NCI-H1417 (cell line): ENCODE measurements at regions not wholly inside any gene's neighbourhood (a gene's known extent, or its start where the extent isn't known, plus 50 kb on each side); places are given as distances from the start of the nearest gene placed in this dataset.

ENCODE experiments used
- DNase-seq, 3 experiments: peaks; one replicate each; lab custom pipeline; 2025; lab: John Stamatoyannopoulos, UW

DNA sequence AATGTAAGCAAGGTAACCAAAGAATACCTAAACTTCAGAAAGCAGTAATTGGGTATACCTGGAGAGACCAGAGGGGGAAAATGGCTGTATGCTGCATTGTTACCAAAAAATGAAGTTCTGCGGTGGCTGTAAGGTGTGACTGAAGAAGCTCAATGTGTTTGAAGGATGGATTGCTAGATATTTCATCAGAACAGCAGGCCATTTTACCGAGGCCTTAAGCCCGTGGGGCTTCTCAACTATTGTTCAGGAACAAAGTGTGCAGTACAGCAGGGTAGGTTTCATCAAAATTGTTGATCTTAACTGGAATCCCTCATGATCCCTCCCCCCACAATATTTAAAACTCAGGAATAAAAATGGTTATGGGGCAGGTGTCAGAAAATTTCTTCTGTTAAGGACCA lies 204.0 kb upstream of the GHITM start:
- DNase-seq: no peak

DNA sequence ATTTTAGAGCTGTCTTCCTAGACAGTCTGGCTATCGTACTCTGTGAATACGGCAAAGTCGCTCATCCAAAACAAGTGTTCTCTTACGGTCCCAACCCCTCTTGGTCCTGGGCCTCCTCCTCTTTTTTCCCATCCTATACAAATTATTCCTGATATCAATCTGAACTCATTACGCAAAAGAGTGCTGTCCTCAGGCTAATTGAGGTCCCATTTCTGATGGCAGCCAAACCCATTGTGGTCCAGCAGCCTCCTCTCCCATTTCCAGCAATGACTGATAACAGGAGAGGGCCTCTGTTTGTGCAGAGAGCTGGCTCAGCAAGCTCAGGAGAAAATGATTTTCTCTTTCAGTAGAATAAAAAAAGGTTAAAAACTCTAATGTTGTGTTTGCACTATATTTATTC lies 203.4 kb upstream of the GHITM start:
- peak in 1 of 3 experiments; percentile 33 for DNase-seq

DNA sequence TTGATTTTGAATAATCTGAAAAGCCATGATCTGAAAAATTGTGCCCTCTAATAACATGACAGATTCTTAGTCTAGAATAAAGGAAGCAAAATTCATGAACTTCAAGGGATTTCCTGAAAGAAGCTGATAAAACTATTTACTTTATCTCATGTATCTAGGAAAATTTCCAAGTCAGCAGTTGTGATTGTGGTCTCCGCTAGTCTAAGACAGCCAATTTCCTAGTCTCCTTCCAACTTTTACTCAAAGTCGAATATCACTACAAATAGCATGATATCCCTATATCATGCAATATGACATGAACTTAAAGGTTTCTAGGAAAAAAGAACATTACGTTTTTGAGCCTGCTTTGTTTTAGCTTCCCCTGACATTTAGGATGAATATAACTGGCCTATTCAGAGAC lies 202.1 kb upstream of the GHITM start:
- DNase-seq: no peak

DNA sequence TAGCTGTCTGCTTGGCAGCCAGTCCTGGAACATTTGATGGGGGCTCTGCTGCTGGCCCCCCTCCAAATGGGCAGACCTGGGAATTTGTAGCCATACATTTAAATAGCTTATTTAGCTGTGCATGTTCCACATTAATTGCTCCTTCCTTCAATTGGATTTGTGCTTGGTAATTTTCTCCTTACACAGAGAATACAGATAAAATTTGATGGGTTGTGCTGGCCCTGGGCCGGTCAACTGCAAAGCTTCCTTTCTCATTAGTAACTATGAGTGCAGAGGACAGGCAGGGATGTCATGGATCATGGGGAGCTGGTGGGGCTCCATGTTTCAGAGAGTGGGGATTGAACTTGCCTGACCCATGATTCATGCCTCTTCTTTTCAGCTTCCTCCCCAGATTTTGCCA lies 201.5 kb upstream of the GHITM start:
- DNase-seq: no peak

DNA sequence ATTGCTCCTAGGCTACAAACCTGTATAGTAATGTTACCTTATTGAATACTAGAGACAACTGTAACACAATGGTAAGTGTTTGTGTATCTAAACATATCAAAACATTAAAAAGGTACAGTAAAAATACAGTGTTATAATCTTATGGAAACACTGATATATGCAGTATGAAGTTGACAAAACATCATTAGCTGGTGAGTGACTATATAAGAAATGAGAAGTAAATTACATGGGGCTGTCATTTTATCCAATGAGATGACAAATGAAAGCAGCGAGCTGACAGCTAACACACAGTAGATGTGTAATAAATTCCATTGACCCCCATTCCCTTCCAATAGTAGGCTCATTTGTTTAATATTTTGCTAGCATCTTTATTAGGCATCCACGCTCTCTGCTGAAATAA lies 198.1 kb upstream of the GHITM start:
- no peak for DNase-seq

DNA sequence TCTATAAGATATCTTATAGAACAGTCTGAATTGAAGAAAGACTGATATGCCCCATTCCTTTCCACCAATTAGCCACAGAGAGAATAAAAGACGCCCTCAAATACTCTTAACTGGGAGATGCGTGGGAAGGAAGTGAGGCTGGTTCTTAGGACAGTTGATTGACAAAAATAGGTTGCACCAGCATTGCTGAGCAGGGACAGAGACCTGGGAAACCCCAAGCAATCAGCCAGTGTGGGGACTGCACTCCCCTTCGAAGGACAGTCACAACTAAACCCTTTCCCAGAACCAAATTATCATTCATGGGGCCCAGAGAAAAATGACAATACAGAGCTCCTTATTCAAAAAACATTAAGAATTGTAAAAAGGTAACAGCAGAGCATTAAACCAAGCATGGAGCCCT lies 196.9 kb upstream of the GHITM start:
- no peak for DNase-seq

DNA sequence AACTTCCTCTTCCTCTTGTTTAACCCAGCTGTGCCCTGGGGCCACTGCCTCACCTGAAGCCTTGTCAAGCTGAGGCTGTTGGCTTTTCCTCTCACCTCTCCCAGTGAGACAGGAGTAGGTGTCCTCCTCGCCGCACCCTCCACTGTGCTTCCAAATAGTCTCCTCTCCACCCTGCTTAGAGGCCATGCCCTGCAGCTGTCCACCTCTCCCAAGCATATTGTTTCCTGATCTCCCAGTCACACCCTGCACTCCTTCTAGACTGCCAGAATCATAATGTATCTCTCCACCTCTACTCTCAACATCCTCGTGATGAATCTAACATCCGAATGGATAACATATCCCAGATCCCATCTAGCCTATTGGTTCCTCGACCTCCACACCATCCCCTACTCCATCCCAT lies 196.3 kb upstream of the GHITM start:
- peak in 1 of 3 experiments; percentile 1 for DNase-seq

DNA sequence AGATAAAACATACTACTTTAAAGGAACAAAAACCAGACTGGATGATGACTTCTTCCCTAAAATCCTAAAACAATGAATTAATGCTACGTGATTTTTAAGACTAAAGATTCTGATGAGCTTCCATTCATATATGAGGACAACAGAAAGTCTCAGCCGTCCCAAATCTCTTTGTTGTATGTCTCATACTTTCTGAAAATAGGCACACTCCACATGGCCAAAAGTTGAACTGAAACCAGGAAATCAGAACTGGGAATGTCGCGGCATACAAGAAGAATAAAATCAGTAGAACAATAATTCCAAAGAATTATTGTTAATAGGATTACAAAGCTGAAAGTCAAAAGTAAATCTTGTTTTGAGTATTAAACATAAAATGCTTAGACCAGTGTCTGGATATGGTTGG lies 195.4 kb upstream of the GHITM start:
- DNase-seq: no peak

DNA sequence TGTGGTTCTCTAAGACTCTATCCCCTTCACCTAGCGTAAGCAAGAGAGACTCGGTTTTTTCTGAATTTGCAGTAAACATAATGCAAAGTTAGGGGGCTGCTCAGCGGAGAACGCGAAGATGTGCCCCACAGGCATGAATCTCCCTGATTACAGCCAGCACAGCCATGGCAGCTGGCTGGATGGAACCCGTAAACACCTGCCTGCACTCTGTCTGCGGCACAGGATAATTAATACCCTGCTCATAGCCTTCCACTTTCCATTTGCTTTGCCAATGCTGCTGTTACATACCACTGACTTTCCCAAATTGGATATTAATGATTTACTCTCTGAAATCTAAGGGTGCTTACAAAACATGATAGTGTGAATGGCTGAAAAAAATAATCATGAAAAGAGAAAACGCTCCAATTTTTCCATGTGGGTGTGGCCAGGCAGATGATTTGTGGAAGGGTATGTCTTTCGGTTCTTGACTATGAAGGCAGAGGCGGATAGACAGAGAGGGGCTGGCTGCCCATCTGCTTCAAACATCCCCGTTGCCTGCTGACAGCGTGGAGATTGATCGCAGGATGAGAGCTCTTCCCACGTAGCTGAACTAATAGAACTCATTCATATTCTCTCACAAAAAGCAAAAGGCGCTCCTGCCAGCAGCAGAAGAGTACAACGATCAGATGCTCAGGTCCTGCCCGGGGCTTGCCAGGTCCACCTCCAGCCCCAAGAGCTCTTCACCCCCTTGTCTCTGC lies 193.2 kb upstream of the GHITM start:
- peak in 2 of 3 experiments; percentile 63 to 86 for DNase-seq

DNA sequence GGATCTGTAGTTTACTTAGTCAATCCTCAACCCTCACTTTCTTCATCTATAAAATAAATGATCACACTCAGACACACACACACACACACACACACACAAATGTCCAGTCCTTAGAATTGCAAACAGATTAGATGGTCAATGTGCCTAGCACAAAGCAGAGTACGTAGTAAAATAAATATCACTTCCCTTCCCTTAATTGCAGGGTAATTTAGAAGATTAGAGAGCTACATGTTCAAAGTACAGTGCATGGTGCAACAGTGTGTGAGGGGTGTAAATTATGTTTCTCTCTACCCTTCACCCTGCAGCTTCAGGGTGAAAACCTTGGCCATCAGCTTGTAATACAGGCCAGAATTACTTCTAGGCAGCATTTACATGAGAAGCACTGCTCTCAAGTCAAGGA lies 187.0 kb upstream of the GHITM start:
- DNase-seq: peak in 2 of 3 experiments; percentile 33 to 78

DNA sequence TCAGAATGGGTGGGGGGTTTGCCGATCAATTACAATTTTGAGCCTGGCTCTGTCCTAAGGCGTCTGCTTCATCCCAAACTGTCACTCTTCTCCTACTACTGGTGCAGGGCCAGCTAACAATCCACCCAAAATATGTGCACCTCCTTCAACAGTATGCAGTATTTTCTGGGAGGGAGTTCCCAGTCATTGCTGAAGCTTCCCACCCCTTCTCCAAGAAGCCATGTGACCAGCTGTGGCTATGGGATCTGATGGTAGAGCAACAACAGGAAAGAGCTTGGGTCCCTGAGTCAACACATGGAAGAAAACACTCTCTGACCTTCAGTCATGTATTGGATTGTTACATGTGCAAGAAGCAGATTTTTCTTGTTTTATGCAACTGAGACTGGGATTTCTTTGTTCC lies 185.7 kb upstream of the GHITM start:
- DNase-seq: no peak

DNA sequence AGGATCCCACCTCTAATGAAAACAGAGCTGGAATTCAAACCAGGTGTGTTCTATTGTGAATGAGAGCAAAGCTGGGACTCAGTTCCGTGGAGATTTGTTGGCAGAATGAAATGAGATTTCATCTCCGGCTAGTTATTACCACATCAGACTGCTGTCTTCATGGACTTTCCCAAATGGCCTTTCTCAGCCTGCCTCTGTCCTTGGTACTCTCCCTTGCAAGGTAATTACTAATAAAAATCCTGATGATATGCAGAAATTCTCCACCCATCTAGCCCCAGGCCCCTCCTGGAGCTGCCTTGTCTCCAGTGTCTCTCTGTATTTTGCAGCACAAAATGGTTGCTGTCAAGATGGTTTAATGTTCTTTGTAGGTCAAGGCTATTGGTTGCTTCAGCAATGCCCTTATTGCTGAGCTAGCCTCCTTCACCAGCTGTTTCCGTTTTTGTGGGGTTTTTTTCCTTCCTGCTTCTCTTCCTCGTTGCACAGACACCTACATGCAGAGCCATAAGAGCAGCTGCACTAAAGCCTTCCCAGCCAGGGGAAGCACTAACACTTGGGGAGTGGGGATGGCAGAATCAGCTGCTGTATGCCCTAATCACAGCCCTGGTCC lies 185.0 kb upstream of the GHITM start:
- no peak for DNase-seq

DNA sequence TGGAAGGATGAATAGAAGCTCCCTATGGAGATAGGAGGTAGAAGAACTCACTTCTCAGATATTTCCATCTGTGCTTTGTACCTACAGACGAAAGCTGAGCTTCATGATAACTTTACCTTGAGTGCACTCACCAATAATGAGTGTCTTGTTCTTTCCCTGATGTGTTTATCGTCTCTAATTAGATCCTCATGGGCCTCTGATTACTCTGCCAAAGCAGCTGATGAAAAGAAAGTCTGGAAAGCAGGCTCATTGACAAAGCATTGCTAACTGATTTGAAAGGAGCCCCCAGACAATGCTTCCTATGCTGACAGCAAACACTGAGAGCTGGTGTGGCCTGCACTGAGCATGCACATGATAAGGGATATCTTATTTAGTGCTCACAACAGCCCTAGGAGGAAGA lies 183.9 kb upstream of the GHITM start:
- peak in 1 of 3 experiments; percentile 5 for DNase-seq

DNA sequence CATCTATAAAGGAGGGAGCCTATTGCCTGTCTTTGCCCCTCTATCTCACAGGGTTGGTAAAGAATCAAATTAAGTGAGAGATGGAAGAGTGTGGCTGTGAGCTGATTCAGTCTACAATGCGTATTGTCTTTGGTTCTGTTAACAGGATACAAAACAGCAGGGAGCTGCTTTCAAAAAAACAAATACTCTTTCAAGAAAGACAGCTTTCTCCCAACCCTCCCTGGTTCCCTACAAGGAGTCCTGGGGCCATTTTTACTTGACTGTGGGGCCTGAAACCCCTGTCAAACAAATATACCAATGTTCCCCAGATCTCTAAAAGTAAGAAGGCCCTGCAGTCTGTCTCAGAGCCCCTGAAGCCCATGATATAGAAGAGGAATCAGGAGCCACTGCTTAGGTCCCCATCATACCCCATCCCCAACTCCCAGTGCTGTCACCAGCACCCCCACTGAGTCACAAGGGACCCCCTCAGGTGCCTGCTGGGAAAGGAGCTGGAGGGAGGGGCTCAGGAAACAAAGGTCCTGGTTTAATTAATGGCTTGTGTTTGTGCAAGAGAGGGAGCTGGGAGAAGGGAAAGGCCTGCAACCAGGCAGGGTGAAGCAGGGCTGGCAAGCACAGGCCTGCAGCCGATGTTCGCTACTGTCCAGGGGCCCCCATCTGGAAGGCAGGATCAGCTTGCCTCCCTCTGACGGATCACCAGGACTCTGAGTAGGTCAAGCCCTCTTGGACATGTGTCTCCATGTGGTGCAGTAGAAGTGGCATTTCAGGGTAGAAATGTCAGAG lies 182.0 kb upstream of the GHITM start:
- DNase-seq: peak in 2 of 3 experiments; percentile 36 to 61

DNA sequence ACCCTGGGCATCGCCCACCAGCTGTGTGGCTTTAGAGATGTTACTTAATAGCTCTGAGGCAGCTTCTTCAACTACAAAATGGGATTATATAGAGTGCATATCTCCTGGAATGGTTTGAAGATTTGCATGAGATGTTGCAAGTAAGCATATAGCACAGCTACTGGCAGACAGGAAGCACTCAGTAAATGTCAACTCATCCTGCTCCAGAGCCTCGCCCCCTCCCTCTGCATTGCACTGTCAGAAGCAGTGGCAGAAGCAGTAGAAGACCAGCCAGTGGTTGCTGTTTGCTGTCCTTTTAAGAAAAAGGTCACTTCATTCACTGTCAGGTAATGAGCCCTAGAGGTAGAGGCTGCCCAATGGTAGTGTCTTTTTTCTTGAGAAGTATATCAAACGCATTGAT lies 180.0 kb upstream of the GHITM start:
- DNase-seq: no peak

DNA sequence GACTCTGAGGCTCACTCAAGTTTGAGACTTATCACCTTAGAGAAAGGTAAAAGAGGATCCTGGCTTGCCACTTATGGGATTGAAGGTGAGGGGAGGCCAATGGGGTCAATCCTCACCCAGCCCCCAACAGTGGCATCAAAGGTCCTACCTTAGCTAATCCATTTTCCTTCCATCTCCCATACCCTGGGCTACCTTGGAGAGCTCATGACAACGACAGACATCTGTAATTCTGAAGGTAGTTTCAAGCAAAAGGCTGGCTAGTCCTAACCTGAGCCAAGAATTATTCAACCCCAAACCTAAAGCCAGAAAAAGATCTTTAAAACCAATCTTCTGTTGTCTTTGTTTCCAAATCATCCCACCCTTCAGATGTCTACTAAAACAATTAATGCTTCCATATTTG lies 179.2 kb upstream of the GHITM start:
- no peak for DNase-seq

DNA sequence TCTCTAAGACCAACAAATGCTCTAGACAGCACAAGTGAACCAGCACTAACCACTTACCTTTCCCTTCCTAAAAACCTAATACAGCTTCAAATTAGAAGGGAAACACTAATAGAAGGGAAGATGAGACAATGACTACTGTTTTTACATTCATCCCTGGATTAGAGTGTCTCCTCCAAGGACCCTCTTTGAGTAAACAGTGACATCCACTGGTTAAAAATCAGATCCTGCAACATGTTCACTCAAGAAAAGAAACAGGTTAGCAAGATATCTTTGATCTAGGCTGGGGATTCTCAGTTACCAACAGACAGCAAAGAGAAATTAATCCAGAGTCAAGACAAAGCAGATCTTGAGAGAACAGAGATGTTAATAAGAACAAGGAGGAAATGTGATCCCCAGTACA lies 177.7 kb upstream of the GHITM start:
- DNase-seq: peak in 2 of 3 experiments; percentile 31 to 67

DNA sequence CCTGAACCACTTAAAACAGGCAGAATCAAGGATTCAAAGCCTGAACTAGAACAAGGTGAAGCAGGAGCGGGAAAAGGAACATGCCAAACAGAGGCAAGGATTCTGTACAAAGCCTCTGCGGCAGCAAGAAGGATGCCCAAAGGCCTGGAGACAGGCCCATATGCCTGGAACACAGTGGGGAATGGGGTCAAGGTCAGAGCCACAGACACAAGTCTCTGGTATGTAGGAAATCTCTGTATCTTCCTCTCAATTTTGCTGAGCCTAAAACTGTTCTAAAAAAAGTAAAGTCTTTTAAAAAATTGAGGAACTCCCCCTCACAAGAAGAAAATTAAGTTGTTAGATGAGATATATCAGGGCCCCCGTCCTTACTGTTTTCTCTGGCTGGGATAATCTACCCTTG lies 175.9 kb upstream of the GHITM start:
- no peak for DNase-seq

DNA sequence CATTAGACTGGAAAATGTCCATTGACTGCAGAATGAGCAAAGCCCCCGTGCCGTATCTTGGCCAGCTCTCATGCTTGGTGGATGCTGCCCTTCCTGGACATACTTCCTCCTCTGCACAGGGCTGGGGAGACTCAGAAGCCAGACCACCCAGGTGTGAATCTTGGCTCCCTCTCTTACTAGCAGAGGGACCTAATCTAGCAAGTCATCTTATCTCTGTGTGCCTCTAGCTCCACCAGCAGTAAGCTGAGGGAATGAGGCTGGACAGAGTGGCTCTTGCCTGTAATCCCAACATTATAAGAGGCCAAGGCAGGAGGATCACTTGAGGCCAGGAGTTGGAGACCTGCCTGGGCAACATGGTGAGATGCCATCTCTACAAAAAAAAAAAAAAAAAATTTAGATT lies 173.8 kb upstream of the GHITM start:
- DNase-seq: no peak

DNA sequence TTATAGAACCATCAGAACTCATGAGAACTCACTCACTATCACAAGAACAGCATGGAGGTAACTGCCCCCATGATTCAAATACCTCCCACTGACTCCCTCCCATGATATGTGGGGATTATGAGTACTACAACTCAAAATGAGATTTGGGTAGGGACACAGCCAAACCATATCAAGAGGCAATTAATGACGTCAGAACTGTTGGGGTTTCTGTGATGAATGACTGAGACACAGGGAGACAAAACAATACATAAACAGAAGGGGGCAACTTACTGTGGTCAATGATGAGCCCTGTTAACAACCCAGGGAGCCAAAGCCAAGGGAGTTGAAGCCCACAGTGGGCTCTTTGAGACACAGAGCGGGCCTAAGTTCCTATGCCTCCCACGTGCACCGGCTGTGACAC lies 171.3 kb upstream of the GHITM start:
- no peak for DNase-seq

DNA sequence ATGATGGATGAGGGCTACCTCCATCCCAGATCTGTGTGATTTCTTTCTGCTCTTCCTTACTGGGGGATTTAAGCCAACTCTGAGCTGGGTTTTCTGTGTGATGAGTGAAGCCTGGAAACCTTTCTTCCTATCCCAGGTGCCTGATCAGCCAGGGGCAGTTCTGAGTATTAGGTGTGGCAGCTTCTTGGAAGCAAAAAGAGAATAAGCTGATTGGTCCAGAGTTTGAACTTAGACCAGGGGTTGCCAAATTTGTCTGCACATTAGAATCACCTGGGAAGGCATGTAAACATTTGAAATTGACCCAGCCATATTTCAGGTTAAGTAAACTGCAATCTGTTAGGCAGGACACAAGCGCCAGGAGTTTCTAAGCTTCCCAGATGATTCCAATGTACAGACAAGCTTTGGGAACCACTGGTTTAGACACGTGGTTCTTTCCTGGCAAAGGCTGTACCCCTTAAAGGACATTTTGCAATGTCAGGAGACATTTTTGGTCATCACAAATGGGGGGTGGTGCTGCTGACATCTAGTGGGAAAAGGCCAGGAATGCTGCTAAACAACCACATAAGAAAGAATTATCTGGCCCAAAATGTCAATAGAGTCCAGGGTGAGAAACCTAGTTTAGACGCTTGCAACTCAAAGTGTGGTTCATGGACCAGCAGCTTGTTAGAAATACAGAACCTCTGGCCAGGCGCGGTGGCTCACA lies 160.5 kb upstream of the GHITM start:
- DNase-seq: peak in 1 of 3 experiments; percentile 3

DNA sequence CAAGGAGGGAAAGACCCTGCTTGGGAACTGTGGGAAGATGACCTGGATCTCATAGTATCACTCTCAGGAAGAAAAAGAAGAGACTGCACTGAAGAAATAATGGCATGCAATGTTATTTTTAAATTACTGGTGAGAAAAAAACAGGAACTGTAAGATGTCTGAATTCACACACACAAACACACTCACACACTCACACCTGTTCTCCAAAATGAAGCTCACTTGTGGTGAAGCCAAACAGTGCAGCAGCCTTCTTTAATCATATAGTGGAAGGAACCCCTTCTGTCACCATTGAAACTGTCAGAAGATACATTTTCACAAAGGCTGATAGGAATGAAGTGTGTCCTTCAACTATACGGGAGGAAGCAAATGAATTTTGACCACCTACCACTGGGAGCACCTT lies 156.5 kb upstream of the GHITM start:
- DNase-seq: no peak
